SK-N-SH (cell line): ENCODE measurements at regions not wholly inside any gene's neighbourhood (a gene's known extent, or its start where the extent isn't known, plus 50 kb on each side); places are given as distances from the start of the nearest gene placed in this dataset.

Experiments used
- CTCF ChIA-PET: fragments of 300-600, 350-600 bp; formaldehyde crosslinking; extraction: SDS; loops from one replicate; lab custom pipeline; 2021; lab: Yijun Ruan, JAX
- POLR2A ChIA-PET: fragments of 350-600 bp; sonication (Branson Sonifier 250); formaldehyde crosslinking; extraction: SDS; loops from one replicate; lab custom pipeline; 2020; ENCODE audit warnings: antibody characterized with exemption, inconsistent platforms; lab: Yijun Ruan, JAX
- DNase-seq: peaks from one replicate; pipeline ENCODE4 v3.0.0; 2012
- H2AFZ ChIP-seq: fragments of 200-600 bp; sonication (generic); 2 replicates; pipeline ENCODE4 v1.8.1; 2016; ENCODE audit warnings: antibody characterized with exemption, mild to moderate bottlenecking, low read depth
- H3F3A ChIP-seq: fragments of 200-600 bp; sonication (generic); replicated peaks from 2 replicates; pipeline ENCODE3; 2016; ENCODE audit warnings: antibody characterized with exemption, mild to moderate bottlenecking; ENCODE audit not compliant: insufficient read depth
- H3K27ac ChIP-seq, 2 experiments: fragments of 200-500 bp in 1 of 2; fragments of 200-600 bp in 1 of 2; sonication (Bioruptor generic) in 1 of 2; sonication (generic), shearing (Covaris generic) in 1 of 2; 2 replicates each; pipeline versions ENCODE4 v1.5.1 to v1.6.1; 2014 to 2016; ENCODE audit warnings: low read depth in 2 of 2, inconsistent platforms in 1 of 2, low read length in 1 of 2, mild to moderate bottlenecking in 1 of 2, mixed read lengths in 1 of 2
- H3K27me3 ChIP-seq: fragments of 200-600 bp; sonication (generic), shearing (Covaris generic); 2 replicates; pipeline ENCODE4 v1.6.1; 2016; ENCODE audit warnings: mixed run types; ENCODE audit not compliant: insufficient read depth
- H3K36me3 ChIP-seq, 2 experiments: fragments of 200-500 bp in 1 of 2; fragments of 200-600 bp in 1 of 2; sonication (Bioruptor generic) in 1 of 2; sonication (generic) in 1 of 2; replicated peaks in 1 of 2; 2 replicates each; pipeline versions ENCODE3 to v1.5.1; 2014 to 2016; ENCODE audit warnings: low read length in 1 of 2, mild to moderate bottlenecking in 1 of 2; ENCODE audit not compliant: insufficient read depth in 2 of 2, control insufficient read depth in 1 of 2
- H3K4me1 ChIP-seq, 2 experiments: fragments of 200-500 bp in 1 of 2; fragments of 200-600 bp in 1 of 2; sonication (Bioruptor generic) in 1 of 2; sonication (generic), shearing (Covaris generic) in 1 of 2; 2 replicates each; pipeline versions ENCODE4 v1.5.1 to v1.6.1; 2014 to 2016; ENCODE audit warnings: low read depth in 1 of 2, low read length in 1 of 2, mixed run types in 1 of 2; ENCODE audit not compliant: insufficient read depth in 2 of 2, control insufficient read depth in 1 of 2
- H3K4me2 ChIP-seq: fragments of 200-600 bp; sonication (generic), shearing (Covaris generic); 2 replicates; pipeline ENCODE4 v1.6.1; 2017; ENCODE audit warnings: mixed run types
- H3K4me3 ChIP-seq, 2 experiments: fragments of 200-500 bp in 1 of 2; fragments of 200-600 bp in 1 of 2; sonication (Bioruptor generic) in 1 of 2; sonication (generic), shearing (Covaris generic) in 1 of 2; 2 replicates each; pipeline versions ENCODE4 v1.5.1 to v1.8.1; 2014 to 2016; ENCODE audit warnings: low read depth in 2 of 2, inconsistent platforms in 1 of 2, low read length in 1 of 2, mild to moderate bottlenecking in 1 of 2, mixed read lengths in 1 of 2, moderate library complexity in 1 of 2
- H3K79me2 ChIP-seq: fragments of 200-600 bp; sonication (generic); 2 replicates; pipeline ENCODE4 v1.8.1; 2017; ENCODE audit warnings: mild to moderate bottlenecking; ENCODE audit not compliant: insufficient read depth
- H3K9ac ChIP-seq: fragments of 200-600 bp; sonication (generic); 2 replicates; pipeline ENCODE4 v1.6.1; 2017; ENCODE audit warnings: mixed run types
- H3K9me2 ChIP-seq: fragments of 200-600 bp; sonication (generic); 2 replicates; pipeline ENCODE4 v1.6.1; 2017; ENCODE audit warnings: mixed run types
- H3K9me3 ChIP-seq: fragments of 200-600 bp; sonication (generic); 2 replicates; pipeline ENCODE4 v1.6.1; 2017; ENCODE audit warnings: mixed run types, mild to moderate bottlenecking, moderate library complexity
- H4K20me1 ChIP-seq: fragments of 200-600 bp; sonication (generic); 2 replicates; pipeline ENCODE4 v1.6.1; 2017; ENCODE audit warnings: mild to moderate bottlenecking, mixed run types; ENCODE audit not compliant: insufficient read depth
- CHD2 ChIP-seq: fragments of 150-350 bp; IDR thresholded peaks from 2 replicates; pipeline ENCODE4 v1.6.1; 2018; ENCODE audit warnings: low read length; ENCODE audit not compliant: partially characterized antibody
- EP300 ChIP-seq, 2 experiments: IDR thresholded peaks; 2 replicates each; pipeline versions ENCODE4 v1.4.0 to v1.6.1; 2012; ENCODE audit warnings: borderline replicate concordance in 1 of 2, low read depth in 1 of 2, low read length in 1 of 2
- FOXJ3 ChIP-seq: sonication (generic); formaldehyde crosslinking; IDR thresholded peaks from 2 replicates; pipeline ENCODE4 v1.5.1; 2020; ENCODE audit warnings: mild to moderate bottlenecking, missing genetic modification reagents
- FOXM1 ChIP-seq: IDR thresholded peaks from 2 replicates; pipeline ENCODE4 v1.4.0; 2012; ENCODE audit warnings: low read depth, mild to moderate bottlenecking
- GATA2 ChIP-seq: sonication (generic); formaldehyde crosslinking; IDR thresholded peaks from 2 replicates; pipeline ENCODE4 v1.5.0; 2020; ENCODE audit warnings: mild to moderate bottlenecking, missing genetic modification reagents
- MXI1 ChIP-seq: IDR thresholded peaks from 2 replicates; pipeline ENCODE4 v1.6.1; 2012; ENCODE audit warnings: mild to moderate bottlenecking, low read depth, low read length, improper control_type of control experiment
- POLR2AphosphoS5 ChIP-seq: IDR thresholded peaks from 2 replicates; pipeline ENCODE4 v1.6.1; 2012; ENCODE audit warnings: low read depth, low read length
- RAD21 ChIP-seq: IDR thresholded peaks from 2 replicates; pipeline ENCODE4 v1.6.1; 2012; ENCODE audit warnings: mild to moderate bottlenecking, low read length
- RFX5 ChIP-seq: IDR thresholded peaks from 2 replicates; pipeline ENCODE4 v1.6.1; 2012; ENCODE audit warnings: mild to moderate bottlenecking, improper control_type of control experiment, low read length
- RXRA ChIP-seq: IDR thresholded peaks from 2 replicates; pipeline ENCODE4 v1.4.0; 2012; ENCODE audit warnings: low read depth, mild to moderate bottlenecking, borderline replicate concordance
- TAF1 ChIP-seq: IDR thresholded peaks from 2 replicates; pipeline ENCODE4 v1.6.1; 2012; ENCODE audit warnings: low read depth, mild to moderate bottlenecking, low read length, moderate library complexity, borderline replicate concordance
- TEAD4 ChIP-seq: IDR thresholded peaks from 2 replicates; pipeline ENCODE4 v1.4.0; 2012; ENCODE audit warnings: mild to moderate bottlenecking, borderline replicate concordance; ENCODE audit not compliant: insufficient read depth
- WGBS: methylation state at CpG from one replicate; pipeline ENCODE4 v1.1.6; 2017; ENCODE audit warnings: low lambda C conversion rate; 5-methylcytosine and 5-hydroxymethylcytosine counted together
- TF ChIP-seq, protein P1 (sequence below): fragments of 150-350 bp; IDR thresholded peaks from 2 replicates; pipeline ENCODE4 v1.6.1; 2017; ENCODE audit warnings: antibody characterized with exemption, low read length, low read depth, borderline replicate concordance
- TF ChIP-seq, protein P2 (sequence below): IDR thresholded peaks from 2 replicates; pipeline ENCODE4 v1.4.0; 2012; ENCODE audit warnings: low read depth, borderline replicate concordance
- TF ChIP-seq, protein P3 (sequence below): IDR thresholded peaks from 2 replicates; pipeline ENCODE4 v1.6.1; 2012; ENCODE audit warnings: mild to moderate bottlenecking, low read depth, low read length, moderate library complexity
- TF ChIP-seq, protein P4 (sequence below): IDR thresholded peaks from 2 replicates; pipeline ENCODE4 v1.4.0; 2012; ENCODE audit warnings: low read depth, borderline replicate concordance
- TF ChIP-seq, protein P5 (sequence below): IDR thresholded peaks from 2 replicates; pipeline ENCODE4 v1.4.0; 2012; ENCODE audit warnings: low read depth

DNA sequence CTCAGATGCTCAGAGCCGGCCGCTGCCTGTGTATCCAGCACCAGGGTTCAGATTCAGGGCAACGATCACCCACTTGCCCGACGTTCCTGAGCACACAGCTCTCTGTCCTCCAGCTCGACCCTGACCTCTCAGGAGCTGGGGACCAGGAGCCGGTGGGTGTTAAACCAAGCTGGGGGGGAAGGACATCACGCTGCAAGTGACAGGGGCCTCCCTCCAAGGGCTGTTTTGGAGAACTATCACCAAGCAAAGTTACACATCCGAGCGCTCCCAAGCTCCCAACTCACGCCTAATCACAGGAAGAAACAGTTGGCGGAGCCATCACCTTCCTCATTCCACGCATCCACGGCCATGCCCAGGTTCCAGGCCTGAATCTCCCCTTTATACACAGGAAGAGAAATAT, 51.5 kb upstream of the ZNF354A start:
- POLR2A ChIA-PET: no interaction called here

DNA sequence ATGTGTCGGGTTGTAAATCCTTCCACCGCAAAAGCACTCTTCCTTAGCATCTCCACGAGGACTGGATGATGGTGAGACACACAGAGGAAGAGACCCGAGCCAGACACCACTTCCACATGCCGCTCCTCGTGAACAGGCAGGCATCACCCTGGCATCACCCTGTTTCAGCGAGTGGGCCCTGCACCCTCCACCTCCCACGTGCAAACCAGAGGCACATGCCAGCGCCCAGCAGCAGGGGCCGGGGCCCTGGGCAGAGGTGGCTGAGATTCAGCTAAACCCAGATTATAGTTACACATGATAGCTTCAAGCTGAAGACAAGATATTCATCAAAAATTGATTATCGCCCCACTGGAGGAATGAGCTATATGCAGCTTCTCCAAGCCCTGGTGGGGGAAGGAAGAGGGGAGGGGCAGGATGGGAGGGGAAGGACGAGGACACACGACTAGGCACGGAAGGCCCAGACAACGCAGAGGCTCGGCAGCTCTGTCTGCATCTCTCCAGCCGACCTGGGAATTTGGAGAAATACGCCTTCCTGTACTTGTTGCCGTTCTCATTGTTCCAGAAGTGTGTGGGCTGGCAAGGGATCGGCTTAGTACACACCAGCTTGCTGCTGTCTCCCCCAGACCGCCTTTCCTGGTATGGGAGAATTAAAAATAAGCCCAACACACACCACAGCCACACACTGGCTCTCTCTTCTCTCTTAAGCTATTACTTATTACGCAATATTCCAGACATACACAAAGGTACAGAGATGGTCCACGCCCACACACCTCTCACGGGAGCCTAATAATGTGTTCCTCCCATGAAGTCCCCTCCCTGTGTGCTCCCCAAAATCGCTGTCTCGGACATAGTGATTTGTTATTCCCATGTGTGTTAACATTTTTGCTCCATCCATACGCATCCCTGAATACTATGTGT, 50.4 kb upstream of the ZNF354A start:
- H3K79me2 ChIP-seq: no peaks in the 10 kb centered on the region
- H3K9me3 ChIP-seq: no peaks in the 10 kb centered on the region
- no peaks in the 10 kb centered on the region for H3K9me2 ChIP-seq
- WGBS: 35% methylated on average over 23 of the region's 27 CpGs
- H3K4me1 ChIP-seq: peaks cover 0 to 2% of the 10 kb centered on the region in 2 experiments; a peak in 1 of 4 replicates
- DNase-seq: no peak
- POLR2A ChIA-PET: no interaction called here
- H3K4me3 ChIP-seq: no peak overlapping the region
- no peak overlapping the region for H3K27ac ChIP-seq
- H3K36me3 ChIP-seq: no peaks in the 10 kb centered on the region
- H3K4me2 ChIP-seq: no peak overlapping the region
- H4K20me1 ChIP-seq: no peaks in the 10 kb centered on the region
- no peak overlapping the region for H2AFZ ChIP-seq
- no peak overlapping the region for H3K9ac ChIP-seq
- H3F3A ChIP-seq: no peaks in the 10 kb centered on the region
- no peaks in the 10 kb centered on the region for H3K27me3 ChIP-seq
- CTCF ChIA-PET: no interaction called here
- TF ChIP-seq, protein P1, sequence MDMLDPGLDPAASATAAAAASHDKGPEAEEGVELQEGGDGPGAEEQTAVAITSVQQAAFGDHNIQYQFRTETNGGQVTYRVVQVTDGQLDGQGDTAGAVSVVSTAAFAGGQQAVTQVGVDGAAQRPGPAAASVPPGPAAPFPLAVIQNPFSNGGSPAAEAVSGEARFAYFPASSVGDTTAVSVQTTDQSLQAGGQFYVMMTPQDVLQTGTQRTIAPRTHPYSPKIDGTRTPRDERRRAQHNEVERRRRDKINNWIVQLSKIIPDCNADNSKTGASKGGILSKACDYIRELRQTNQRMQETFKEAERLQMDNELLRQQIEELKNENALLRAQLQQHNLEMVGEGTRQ: no peak
- TF ChIP-seq, protein P2, sequence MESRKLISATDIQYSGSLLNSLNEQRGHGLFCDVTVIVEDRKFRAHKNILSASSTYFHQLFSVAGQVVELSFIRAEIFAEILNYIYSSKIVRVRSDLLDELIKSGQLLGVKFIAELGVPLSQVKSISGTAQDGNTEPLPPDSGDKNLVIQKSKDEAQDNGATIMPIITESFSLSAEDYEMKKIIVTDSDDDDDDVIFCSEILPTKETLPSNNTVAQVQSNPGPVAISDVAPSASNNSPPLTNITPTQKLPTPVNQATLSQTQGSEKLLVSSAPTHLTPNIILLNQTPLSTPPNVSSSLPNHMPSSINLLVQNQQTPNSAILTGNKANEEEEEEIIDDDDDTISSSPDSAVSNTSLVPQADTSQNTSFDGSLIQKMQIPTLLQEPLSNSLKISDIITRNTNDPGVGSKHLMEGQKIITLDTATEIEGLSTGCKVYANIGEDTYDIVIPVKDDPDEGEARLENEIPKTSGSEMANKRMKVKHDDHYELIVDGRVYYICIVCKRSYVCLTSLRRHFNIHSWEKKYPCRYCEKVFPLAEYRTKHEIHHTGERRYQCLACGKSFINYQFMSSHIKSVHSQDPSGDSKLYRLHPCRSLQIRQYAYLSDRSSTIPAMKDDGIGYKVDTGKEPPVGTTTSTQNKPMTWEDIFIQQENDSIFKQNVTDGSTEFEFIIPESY: no peak
- no peak for TF ChIP-seq RXRA
- no peak for TF ChIP-seq TEAD4
- no peak for TF ChIP-seq FOXM1
- TF ChIP-seq, protein P3, sequence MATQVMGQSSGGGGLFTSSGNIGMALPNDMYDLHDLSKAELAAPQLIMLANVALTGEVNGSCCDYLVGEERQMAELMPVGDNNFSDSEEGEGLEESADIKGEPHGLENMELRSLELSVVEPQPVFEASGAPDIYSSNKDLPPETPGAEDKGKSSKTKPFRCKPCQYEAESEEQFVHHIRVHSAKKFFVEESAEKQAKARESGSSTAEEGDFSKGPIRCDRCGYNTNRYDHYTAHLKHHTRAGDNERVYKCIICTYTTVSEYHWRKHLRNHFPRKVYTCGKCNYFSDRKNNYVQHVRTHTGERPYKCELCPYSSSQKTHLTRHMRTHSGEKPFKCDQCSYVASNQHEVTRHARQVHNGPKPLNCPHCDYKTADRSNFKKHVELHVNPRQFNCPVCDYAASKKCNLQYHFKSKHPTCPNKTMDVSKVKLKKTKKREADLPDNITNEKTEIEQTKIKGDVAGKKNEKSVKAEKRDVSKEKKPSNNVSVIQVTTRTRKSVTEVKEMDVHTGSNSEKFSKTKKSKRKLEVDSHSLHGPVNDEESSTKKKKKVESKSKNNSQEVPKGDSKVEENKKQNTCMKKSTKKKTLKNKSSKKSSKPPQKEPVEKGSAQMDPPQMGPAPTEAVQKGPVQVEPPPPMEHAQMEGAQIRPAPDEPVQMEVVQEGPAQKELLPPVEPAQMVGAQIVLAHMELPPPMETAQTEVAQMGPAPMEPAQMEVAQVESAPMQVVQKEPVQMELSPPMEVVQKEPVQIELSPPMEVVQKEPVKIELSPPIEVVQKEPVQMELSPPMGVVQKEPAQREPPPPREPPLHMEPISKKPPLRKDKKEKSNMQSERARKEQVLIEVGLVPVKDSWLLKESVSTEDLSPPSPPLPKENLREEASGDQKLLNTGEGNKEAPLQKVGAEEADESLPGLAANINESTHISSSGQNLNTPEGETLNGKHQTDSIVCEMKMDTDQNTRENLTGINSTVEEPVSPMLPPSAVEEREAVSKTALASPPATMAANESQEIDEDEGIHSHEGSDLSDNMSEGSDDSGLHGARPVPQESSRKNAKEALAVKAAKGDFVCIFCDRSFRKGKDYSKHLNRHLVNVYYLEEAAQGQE: no peak
- no peak for TF ChIP-seq POLR2AphosphoS5
- TF ChIP-seq EP300 (IDR thresholded peaks at IDR 0.05; ENCODE audit: borderline replicate concordance in 1 of 2, low read depth in 1 of 2, low read length in 1 of 2): no peak
- TF ChIP-seq, protein P4, sequence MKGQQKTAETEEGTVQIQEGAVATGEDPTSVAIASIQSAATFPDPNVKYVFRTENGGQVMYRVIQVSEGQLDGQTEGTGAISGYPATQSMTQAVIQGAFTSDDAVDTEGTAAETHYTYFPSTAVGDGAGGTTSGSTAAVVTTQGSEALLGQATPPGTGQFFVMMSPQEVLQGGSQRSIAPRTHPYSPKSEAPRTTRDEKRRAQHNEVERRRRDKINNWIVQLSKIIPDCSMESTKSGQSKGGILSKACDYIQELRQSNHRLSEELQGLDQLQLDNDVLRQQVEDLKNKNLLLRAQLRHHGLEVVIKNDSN: no peak

More for the DNA sequence above, 51.5 kb upstream of the ZNF354A start:
- Histone ChIP-seq H3K4me3 (no peak overlapping the region), H3K9ac (no peak overlapping the region), H4K20me1 (no peaks in the 10 kb centered on the region), H3K9me3 (no peaks in the 10 kb centered on the region), H3F3A (no peaks in the 10 kb centered on the region), H3K4me2 (no peak overlapping the region), H3K27ac (no peak overlapping the region), H2AFZ (no peak overlapping the region), H3K79me2 (no peaks in the 10 kb centered on the region), H3K27me3 (no peaks in the 10 kb centered on the region), H3K36me3 (no peaks in the 10 kb centered on the region), H3K9me2 (no peaks in the 10 kb centered on the region), H3K4me1 (peaks cover 0 to 2% of the 10 kb centered on the region in 2 experiments; a peak in 1 of 4 replicates)
- WGBS: 43% methylated on average over 14 of the region's 14 CpGs
- DNase-seq: no peak
- CTCF ChIA-PET: no interaction called here
- TF ChIP-seq TAF1: no peak
- TF ChIP-seq GATA2 (CRISPR knock-in tag): no peak
- no peak for TF ChIP-seq RFX5
- no peak for TF ChIP-seq RXRA
- no peak for TF ChIP-seq MXI1
- no peak for TF ChIP-seq CHD2
- TF ChIP-seq, protein P2: no peak
- TF ChIP-seq, protein P5, sequence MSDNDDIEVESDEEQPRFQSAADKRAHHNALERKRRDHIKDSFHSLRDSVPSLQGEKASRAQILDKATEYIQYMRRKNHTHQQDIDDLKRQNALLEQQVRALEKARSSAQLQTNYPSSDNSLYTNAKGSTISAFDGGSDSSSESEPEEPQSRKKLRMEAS: no peak
- no peak for TF ChIP-seq RAD21
- no peak for TF ChIP-seq FOXJ3
